A549 (cell line): ENCODE measurements at regions not wholly inside any gene's neighbourhood (a gene's known extent, or its start where the extent isn't known, plus 50 kb on each side); places are given as distances from the start of the nearest gene placed in this dataset.

Source experiments
- TF ChIP-seq, protein P1 (sequence below): fragments of >200 bp; sonication (Bioruptor Twin); formaldehyde crosslinking; IDR thresholded peaks from 3 replicates; pipeline ENCODE4 v1.5.1; 2016
- TF ChIP-seq, protein P2 (sequence below): fragments of 250-450 bp; sonication (Bioruptor Pico); IDR thresholded peaks from 2 replicates; pipeline ENCODE4 v1.5.0; 2020; ENCODE audit warnings: low read depth, mild to moderate bottlenecking, moderate library complexity
- TF ChIP-seq, protein P3 (sequence below): fragments of 200-600 bp; sonication (generic); IDR thresholded peaks from 2 replicates; pipeline ENCODE4 v1.6.1; 2016; ENCODE audit warnings: antibody characterized with exemption, mild to moderate bottlenecking, moderate library complexity

DNA sequence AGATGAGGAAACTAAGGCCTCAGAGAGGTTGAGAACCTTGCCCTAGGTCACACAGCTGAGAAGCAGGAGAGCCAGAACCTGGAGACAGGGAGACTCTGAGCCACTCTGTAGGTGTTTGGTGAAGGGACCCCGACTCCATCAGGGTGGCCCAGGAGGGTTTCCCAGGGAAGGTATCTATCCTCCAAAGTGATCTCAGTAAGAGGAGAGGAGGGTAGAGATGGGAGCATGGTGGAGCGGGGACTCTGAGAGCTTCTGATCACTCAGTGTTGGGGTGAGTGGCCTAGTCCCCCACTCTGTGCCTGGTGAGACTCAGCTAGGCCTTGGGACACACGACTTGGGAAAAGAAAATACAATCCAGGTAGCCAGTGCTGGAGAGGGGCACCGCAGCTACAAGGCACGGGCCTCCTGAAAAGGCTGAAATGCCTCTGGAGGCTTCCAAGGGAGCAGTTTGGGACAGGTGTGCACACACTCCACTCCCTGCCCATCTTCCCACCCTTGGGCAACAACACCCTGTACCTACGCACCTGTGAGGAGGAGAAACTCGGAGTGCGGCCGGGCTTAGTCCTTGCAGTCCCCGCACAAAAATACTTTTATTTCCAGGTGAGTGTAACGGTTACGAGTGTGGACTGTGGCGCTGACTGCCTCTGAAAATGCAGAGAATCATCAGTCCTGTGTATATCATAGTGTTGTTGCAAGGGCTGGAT, 80.8 kb downstream of the CAMK2N1 start:
- TF ChIP-seq, protein P1, sequence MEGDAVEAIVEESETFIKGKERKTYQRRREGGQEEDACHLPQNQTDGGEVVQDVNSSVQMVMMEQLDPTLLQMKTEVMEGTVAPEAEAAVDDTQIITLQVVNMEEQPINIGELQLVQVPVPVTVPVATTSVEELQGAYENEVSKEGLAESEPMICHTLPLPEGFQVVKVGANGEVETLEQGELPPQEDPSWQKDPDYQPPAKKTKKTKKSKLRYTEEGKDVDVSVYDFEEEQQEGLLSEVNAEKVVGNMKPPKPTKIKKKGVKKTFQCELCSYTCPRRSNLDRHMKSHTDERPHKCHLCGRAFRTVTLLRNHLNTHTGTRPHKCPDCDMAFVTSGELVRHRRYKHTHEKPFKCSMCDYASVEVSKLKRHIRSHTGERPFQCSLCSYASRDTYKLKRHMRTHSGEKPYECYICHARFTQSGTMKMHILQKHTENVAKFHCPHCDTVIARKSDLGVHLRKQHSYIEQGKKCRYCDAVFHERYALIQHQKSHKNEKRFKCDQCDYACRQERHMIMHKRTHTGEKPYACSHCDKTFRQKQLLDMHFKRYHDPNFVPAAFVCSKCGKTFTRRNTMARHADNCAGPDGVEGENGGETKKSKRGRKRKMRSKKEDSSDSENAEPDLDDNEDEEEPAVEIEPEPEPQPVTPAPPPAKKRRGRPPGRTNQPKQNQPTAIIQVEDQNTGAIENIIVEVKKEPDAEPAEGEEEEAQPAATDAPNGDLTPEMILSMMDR: no peak
- TF ChIP-seq, protein P2, sequence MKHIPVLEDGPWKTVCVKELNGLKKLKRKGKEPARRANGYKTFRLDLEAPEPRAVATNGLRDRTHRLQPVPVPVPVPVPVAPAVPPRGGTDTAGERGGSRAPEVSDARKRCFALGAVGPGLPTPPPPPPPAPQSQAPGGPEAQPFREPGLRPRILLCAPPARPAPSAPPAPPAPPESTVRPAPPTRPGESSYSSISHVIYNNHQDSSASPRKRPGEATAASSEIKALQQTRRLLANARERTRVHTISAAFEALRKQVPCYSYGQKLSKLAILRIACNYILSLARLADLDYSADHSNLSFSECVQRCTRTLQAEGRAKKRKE (CRISPR knock-in tag): no peak
- TF ChIP-seq, protein P3, sequence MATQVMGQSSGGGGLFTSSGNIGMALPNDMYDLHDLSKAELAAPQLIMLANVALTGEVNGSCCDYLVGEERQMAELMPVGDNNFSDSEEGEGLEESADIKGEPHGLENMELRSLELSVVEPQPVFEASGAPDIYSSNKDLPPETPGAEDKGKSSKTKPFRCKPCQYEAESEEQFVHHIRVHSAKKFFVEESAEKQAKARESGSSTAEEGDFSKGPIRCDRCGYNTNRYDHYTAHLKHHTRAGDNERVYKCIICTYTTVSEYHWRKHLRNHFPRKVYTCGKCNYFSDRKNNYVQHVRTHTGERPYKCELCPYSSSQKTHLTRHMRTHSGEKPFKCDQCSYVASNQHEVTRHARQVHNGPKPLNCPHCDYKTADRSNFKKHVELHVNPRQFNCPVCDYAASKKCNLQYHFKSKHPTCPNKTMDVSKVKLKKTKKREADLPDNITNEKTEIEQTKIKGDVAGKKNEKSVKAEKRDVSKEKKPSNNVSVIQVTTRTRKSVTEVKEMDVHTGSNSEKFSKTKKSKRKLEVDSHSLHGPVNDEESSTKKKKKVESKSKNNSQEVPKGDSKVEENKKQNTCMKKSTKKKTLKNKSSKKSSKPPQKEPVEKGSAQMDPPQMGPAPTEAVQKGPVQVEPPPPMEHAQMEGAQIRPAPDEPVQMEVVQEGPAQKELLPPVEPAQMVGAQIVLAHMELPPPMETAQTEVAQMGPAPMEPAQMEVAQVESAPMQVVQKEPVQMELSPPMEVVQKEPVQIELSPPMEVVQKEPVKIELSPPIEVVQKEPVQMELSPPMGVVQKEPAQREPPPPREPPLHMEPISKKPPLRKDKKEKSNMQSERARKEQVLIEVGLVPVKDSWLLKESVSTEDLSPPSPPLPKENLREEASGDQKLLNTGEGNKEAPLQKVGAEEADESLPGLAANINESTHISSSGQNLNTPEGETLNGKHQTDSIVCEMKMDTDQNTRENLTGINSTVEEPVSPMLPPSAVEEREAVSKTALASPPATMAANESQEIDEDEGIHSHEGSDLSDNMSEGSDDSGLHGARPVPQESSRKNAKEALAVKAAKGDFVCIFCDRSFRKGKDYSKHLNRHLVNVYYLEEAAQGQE: no peak
